ENCODE measurements at regions not wholly inside any gene's neighbourhood (a gene's known extent, or its start where the extent isn't known, plus 50 kb on each side); places are given as distances from the start of the nearest gene placed in this dataset.

DNA sequence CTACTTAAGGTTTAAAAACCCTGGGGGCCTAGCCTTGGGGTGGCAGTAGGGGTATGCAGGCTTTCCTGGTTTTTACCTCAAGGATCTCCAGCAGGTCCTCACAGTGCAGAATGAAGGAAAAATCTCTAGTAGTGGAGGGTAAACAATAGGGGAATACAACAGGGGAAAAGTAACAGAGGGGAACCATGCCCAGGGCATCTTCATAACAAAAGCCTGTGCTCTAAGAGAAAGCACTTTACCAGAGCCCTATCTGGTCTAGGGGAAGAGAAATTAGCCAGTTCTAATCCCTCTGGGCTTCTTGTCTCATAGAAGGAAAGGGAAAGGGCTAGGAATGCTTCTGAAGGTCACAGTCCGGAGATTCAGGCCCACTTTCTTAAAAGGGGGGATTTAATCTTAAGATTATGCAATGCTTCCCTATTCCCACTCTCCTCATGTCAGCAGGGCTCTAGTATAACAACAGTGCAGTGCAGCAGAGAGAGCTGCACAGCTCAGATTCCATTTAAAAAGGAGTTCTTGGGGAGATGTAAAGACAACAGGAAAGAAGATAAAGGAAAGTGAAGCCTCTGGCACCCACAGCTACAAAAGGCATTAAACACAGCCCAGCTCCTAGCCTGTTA is 149.0 kb upstream of the CYP1B1 start:
- intact Hi-C loops (cut with DNase I) = no loop called here
- H3K9me3 ChIP-seq = peaks cover 0 to 6% (median 0%) of the 10 kb centered on the region in 11 donors
- H3K4me1 ChIP-seq = no peaks in the 10 kb centered on the region
- H3K36me3 ChIP-seq = no peaks in the 10 kb centered on the region
- DNase-seq (no peak), ATAC-seq (peak in 1 of 8 donors; percentile 20)
- no peak overlapping the region for H3K27ac ChIP-seq
- H3K4me3 ChIP-seq = no peak overlapping the region
- TF ChIP-seq, protein P1, sequence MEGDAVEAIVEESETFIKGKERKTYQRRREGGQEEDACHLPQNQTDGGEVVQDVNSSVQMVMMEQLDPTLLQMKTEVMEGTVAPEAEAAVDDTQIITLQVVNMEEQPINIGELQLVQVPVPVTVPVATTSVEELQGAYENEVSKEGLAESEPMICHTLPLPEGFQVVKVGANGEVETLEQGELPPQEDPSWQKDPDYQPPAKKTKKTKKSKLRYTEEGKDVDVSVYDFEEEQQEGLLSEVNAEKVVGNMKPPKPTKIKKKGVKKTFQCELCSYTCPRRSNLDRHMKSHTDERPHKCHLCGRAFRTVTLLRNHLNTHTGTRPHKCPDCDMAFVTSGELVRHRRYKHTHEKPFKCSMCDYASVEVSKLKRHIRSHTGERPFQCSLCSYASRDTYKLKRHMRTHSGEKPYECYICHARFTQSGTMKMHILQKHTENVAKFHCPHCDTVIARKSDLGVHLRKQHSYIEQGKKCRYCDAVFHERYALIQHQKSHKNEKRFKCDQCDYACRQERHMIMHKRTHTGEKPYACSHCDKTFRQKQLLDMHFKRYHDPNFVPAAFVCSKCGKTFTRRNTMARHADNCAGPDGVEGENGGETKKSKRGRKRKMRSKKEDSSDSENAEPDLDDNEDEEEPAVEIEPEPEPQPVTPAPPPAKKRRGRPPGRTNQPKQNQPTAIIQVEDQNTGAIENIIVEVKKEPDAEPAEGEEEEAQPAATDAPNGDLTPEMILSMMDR (IDR thresholded peaks at IDR 0.05) = no peak
- 15 to 30% methylated on average over 1 of the region's 1 CpG for WGBS, 2 donors
- peaks cover 0 to 21% (median 4%) of the 10 kb centered on the region in 7 donors for H3K27me3 ChIP-seq

DNA sequence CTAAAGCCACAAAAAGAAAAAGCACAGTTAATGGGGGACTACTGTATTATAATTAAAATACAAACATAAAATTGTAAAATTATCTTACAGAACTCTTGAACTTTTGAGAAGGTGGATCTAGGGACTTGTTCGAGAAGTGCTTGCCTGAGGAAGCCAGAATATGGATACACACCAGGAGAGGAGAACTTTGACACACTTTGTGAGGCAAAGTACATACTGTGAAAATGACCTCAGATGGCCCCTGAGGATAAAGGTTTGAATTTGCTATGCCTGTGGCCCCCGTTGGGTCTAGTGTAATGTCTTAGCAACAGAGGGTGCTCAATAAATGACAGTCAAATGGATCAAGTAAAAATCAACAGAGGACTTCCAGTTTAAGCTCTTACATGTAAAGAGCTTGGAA is 148.2 kb upstream of the CYP1B1 start:
- Histone ChIP-seq H3K36me3 (no peaks in the 10 kb centered on the region), H3K9me3 (peaks cover 0 to 8% (median 0%) of the 10 kb centered on the region in 11 donors), H3K4me1 (peaks cover 0 to under 1% (median 0%) of the 10 kb centered on the region in 9 donors), H3K4me3 (no peak overlapping the region), H3K27me3 (peaks cover 0 to 21% (median 4%) of the 10 kb centered on the region in 7 donors), H3K27ac (no peak overlapping the region)
- no peak for DNase-seq
- intact Hi-C loops (cut with DNase I) = no loop called here
- TF ChIP-seq, protein P1 (IDR thresholded peaks at IDR 0.05) = no peak
- ATAC-seq = no peak
- WGBS, 2 donors = 85 to 90% methylated on average over 2 of the region's 2 CpGs

DNA sequence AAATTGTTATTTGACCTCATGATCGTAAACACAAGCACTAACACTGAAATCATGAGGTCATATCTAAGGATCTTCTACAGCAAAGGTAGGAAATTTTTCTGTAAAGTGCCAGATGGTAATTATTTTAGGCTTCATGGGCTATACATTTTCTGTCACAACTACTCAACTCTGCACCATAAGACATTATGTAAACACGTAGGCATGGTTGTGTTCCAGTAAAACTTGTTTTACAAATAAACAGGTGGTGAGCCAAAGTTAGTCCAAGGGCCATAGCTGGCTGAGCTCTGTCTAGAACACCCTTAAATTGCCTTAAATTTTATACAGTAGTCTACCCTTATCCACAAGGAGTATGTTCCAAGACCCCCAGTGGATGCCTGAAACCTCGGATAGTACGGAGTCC is 147.3 kb upstream of the CYP1B1 start:
- 87 to 94% methylated on average over 4 of the region's 4 CpGs for WGBS, 2 donors
- Histone ChIP-seq H3K36me3 (no peaks in the 10 kb centered on the region), H3K9me3 (peaks cover 0 to 8% (median 0%) of the 10 kb centered on the region in 11 donors), H3K4me3 (no peak overlapping the region), H3K27ac (no peak overlapping the region), H3K27me3 (peaks cover 0 to 21% (median 4%) of the 10 kb centered on the region in 7 donors), H3K4me1 (peaks cover 0 to 5% (median 0%) of the 10 kb centered on the region in 9 donors)
- DNase-seq (no peak), ATAC-seq (no peak)
- TF ChIP-seq, protein P1 (IDR thresholded peaks at IDR 0.05) = no peak
- intact Hi-C loops (cut with DNase I) = no loop called here

DNA sequence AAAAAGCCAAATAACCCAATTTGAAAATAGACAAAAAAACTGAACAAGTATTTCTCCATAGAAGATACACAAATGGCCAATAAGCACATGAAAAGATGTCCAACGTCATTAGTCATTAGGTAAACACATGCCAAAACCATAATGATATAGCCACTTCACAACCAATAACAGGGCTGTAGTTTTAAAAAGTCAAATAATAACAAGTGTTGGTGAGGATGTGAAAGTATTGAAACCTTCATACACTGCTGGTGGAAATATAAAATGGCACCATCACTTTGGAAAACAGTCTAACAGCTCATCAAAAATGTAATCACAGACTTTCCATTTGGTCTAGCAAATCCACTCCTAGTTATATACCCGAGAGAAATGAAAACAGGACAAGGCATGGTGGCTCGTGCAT is 144.2 kb upstream of the CYP1B1 start:
- peaks cover 0 to 7% (median 0%) of the 10 kb centered on the region in 9 donors for H3K4me1 ChIP-seq
- peaks cover 0 to 20% (median 4%) of the 10 kb centered on the region in 7 donors for H3K27me3 ChIP-seq
- intact Hi-C loops (cut with DNase I) = no loop called here
- no peak overlapping the region for H3K27ac ChIP-seq
- H3K36me3 ChIP-seq = no peaks in the 10 kb centered on the region
- peaks cover 0 to 8% (median 0%) of the 10 kb centered on the region in 11 donors for H3K9me3 ChIP-seq
- WGBS, 2 donors = 82 to 88% methylated on average over 3 of the region's 3 CpGs
- DNase-seq (no peak), ATAC-seq (no peak)
- TF ChIP-seq, protein P1 (IDR thresholded peaks at IDR 0.05) = no peak
- no peak overlapping the region for H3K4me3 ChIP-seq
